Peyer's patch (tissue), 4 donors: ENCODE measurements at regions not wholly inside any gene's neighbourhood (a gene's known extent, or its start where the extent isn't known, plus 50 kb on each side); places are given as distances from the start of the nearest gene placed in this dataset.

ENCODE experiments used
- CTCF ChIP-seq, 6 experiments: fragments of 450-650 bp in 4 of 6; fragments of 200-600 bp in 2 of 6; sonication (generic) in 1 of 6; IDR thresholded peaks; one replicate each; pipeline ENCODE4 v1.5.1; 2017 to 2019; ENCODE audit warnings: antibody characterized with exemption in 6 of 6, mild to moderate bottlenecking in 3 of 6, moderate library complexity in 1 of 6
- POLR2A ChIP-seq, 2 donors: fragments of 450-650 bp; IDR thresholded peaks; one replicate each; pipeline ENCODE4 v1.5.1; 2017; ENCODE audit warnings: antibody characterized with exemption in 2 of 2, mild to moderate bottlenecking in 2 of 2, moderate library complexity in 2 of 2

- no peak for TF ChIP-seq POLR2A (IDR thresholded peaks at IDR 0.05)
- no peak for TF ChIP-seq CTCF (IDR thresholded peaks at IDR 0.05)
Measured at GRCh38 chr1:73727036-73727435, 470.9 kb downstream of the LRRIQ3 start.
